C4-2B (cell line): ENCODE measurements at regions not wholly inside any gene's neighbourhood (a gene's known extent, or its start where the extent isn't known, plus 50 kb on each side); places are given as distances from the start of the nearest gene placed in this dataset.

ENCODE experiments used
- ZFX ChIP-seq: fragments of 450-650 bp; IDR thresholded peaks from 2 replicates; pipeline ENCODE4 v1.6.1; 2017
- TF ChIP-seq, protein P1 (sequence below): fragments of 450-650 bp; conservative IDR thresholded peaks from 2 replicates; pipeline ENCODE4 v1.5.1; 2017; ENCODE audit warnings: mild to moderate bottlenecking

- TF ChIP-seq, protein P1, sequence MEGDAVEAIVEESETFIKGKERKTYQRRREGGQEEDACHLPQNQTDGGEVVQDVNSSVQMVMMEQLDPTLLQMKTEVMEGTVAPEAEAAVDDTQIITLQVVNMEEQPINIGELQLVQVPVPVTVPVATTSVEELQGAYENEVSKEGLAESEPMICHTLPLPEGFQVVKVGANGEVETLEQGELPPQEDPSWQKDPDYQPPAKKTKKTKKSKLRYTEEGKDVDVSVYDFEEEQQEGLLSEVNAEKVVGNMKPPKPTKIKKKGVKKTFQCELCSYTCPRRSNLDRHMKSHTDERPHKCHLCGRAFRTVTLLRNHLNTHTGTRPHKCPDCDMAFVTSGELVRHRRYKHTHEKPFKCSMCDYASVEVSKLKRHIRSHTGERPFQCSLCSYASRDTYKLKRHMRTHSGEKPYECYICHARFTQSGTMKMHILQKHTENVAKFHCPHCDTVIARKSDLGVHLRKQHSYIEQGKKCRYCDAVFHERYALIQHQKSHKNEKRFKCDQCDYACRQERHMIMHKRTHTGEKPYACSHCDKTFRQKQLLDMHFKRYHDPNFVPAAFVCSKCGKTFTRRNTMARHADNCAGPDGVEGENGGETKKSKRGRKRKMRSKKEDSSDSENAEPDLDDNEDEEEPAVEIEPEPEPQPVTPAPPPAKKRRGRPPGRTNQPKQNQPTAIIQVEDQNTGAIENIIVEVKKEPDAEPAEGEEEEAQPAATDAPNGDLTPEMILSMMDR, result no peak
- TF ChIP-seq ZFX, result no peak
These were observed 194.4 kb downstream of the QDPR start for GRCh38 chr4:17317526-17317925.
